ENCODE measurements at regions not wholly inside any gene's neighbourhood (a gene's known extent, or its start where the extent isn't known, plus 50 kb on each side); places are given as distances from the start of the nearest gene placed in this dataset.

- TF ChIP-seq EZH2 (IDR thresholded peaks at IDR 0.05; ENCODE audit: borderline replicate concordance, low read depth, low read length) (no peak), HEY1 (CRISPR knock-in tag; IDR thresholded peaks at IDR 0.05; ENCODE audit: borderline replicate concordance) (no peak), TCF7 (IDR thresholded peaks at IDR 0.05; ENCODE audit: borderline replicate concordance) (no peak), HDGF (IDR thresholded peaks at IDR 0.05) (no peak), L3MBTL2 (IDR thresholded peaks at IDR 0.05) (no peak), ZFX (CRISPR knock-in tag; IDR thresholded peaks at IDR 0.05) (no peak)
- TF ChIP-seq, protein P1, sequence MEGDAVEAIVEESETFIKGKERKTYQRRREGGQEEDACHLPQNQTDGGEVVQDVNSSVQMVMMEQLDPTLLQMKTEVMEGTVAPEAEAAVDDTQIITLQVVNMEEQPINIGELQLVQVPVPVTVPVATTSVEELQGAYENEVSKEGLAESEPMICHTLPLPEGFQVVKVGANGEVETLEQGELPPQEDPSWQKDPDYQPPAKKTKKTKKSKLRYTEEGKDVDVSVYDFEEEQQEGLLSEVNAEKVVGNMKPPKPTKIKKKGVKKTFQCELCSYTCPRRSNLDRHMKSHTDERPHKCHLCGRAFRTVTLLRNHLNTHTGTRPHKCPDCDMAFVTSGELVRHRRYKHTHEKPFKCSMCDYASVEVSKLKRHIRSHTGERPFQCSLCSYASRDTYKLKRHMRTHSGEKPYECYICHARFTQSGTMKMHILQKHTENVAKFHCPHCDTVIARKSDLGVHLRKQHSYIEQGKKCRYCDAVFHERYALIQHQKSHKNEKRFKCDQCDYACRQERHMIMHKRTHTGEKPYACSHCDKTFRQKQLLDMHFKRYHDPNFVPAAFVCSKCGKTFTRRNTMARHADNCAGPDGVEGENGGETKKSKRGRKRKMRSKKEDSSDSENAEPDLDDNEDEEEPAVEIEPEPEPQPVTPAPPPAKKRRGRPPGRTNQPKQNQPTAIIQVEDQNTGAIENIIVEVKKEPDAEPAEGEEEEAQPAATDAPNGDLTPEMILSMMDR (IDR thresholded peaks at IDR 0.05 in 2 of 3, conservative IDR thresholded peaks at IDR 0.05 in 1 of 3; ENCODE audit: insufficient read depth in 2 of 3, low read depth in 1 of 3, low read length in 3 of 3) = no peak
Observed at GRCh38 chr9:20208226-20208625, 414.1 kb downstream of the MLLT3 start.
